C4-2B (cell line): ENCODE measurements at regions not wholly inside any gene's neighbourhood (a gene's known extent, or its start where the extent isn't known, plus 50 kb on each side); places are given as distances from the start of the nearest gene placed in this dataset.

ENCODE experiments used
- ZFX ChIP-seq: fragments of 450-650 bp; IDR thresholded peaks from 2 replicates; pipeline ENCODE4 v1.6.1; 2017
- TF ChIP-seq, protein P1 (sequence below): fragments of 450-650 bp; conservative IDR thresholded peaks from 2 replicates; pipeline ENCODE4 v1.5.1; 2017; ENCODE audit warnings: mild to moderate bottlenecking

DNA sequence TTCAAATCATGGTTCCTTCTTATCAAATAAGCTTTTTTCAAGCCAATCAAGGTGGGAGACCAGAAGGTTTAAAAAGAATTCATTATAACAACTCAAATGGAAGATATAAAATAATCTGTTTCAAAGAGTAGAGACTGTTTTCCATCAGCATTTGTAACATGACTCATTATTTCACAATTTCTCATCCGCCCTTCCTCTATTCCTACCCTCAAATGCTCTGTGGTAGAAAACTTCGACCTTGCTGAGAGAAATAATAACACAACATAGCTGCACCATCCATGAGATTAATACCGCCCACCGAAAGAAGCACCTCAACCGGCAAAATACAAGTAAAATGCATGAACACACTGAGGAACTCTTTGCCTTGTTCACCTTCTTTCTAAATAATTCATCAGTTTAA is 2039.2 kb upstream of the CELF4 start:
- TF ChIP-seq, protein P1, sequence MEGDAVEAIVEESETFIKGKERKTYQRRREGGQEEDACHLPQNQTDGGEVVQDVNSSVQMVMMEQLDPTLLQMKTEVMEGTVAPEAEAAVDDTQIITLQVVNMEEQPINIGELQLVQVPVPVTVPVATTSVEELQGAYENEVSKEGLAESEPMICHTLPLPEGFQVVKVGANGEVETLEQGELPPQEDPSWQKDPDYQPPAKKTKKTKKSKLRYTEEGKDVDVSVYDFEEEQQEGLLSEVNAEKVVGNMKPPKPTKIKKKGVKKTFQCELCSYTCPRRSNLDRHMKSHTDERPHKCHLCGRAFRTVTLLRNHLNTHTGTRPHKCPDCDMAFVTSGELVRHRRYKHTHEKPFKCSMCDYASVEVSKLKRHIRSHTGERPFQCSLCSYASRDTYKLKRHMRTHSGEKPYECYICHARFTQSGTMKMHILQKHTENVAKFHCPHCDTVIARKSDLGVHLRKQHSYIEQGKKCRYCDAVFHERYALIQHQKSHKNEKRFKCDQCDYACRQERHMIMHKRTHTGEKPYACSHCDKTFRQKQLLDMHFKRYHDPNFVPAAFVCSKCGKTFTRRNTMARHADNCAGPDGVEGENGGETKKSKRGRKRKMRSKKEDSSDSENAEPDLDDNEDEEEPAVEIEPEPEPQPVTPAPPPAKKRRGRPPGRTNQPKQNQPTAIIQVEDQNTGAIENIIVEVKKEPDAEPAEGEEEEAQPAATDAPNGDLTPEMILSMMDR, result no peak
- no peak for TF ChIP-seq ZFX
